ENCODE measurements at regions not wholly inside any gene's neighbourhood (a gene's known extent, or its start where the extent isn't known, plus 50 kb on each side); places are given as distances from the start of the nearest gene placed in this dataset.

DNA sequence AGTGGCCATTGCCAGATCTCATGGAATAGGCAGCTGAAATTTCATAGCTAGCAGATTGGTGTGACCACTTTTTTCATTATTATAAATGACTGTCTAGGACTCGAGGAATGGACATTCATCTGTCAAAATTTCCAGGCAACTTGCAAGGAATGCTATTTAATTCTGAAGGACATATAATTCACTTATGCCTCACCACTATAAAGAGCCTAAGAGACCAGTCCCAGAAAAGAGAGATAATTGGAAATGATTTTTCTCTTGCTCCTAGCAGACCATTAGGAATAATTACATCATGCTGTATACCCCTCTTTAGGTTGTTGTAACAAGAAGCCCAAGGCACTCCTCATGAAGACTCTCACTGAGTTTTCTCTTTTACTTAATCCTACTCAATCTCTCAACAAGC, 557.4 kb upstream of the RAB6C start:
- TF ChIP-seq, protein P1, sequence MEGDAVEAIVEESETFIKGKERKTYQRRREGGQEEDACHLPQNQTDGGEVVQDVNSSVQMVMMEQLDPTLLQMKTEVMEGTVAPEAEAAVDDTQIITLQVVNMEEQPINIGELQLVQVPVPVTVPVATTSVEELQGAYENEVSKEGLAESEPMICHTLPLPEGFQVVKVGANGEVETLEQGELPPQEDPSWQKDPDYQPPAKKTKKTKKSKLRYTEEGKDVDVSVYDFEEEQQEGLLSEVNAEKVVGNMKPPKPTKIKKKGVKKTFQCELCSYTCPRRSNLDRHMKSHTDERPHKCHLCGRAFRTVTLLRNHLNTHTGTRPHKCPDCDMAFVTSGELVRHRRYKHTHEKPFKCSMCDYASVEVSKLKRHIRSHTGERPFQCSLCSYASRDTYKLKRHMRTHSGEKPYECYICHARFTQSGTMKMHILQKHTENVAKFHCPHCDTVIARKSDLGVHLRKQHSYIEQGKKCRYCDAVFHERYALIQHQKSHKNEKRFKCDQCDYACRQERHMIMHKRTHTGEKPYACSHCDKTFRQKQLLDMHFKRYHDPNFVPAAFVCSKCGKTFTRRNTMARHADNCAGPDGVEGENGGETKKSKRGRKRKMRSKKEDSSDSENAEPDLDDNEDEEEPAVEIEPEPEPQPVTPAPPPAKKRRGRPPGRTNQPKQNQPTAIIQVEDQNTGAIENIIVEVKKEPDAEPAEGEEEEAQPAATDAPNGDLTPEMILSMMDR (conservative IDR thresholded peaks at IDR 0.05; ENCODE audit: low read depth, low read length), result no peak
- no peak for TF ChIP-seq EZH2 (IDR thresholded peaks at IDR 0.05; ENCODE audit: borderline replicate concordance, low read depth, low read length, poor library complexity, severe bottlenecking)

Measured in A673 (cell line).